Hepatic stellate cell (primary cell): ENCODE measurements at regions not wholly inside any gene's neighbourhood (a gene's known extent, or its start where the extent isn't known, plus 50 kb on each side); places are given as distances from the start of the nearest gene placed in this dataset.

Source experiments
- DNase-seq: peaks from one replicate; pipeline ENCODE4 v3.0.0; 2011; ENCODE audit warnings: low spot score

GRCh38 chr3:26525013-26525412 is 97.6 kb upstream of the LRRC3B start:
- DNase-seq = no peak

- DNase-seq = no peak
Observed at GRCh38 chr3:26535151-26535550, 87.4 kb upstream of the LRRC3B start.

- no peak for DNase-seq
Observed at GRCh38 chr3:26536955-26537354, 85.6 kb upstream of the LRRC3B start.

GRCh38 chr3:26550413-26550812 is 72.2 kb upstream of the LRRC3B start:
- DNase-seq = no peak

GRCh38 chr3:26556637-26557036 is 65.9 kb upstream of the LRRC3B start:
- DNase-seq = no peak

GRCh38 chr3:26558257-26558656 is 64.3 kb upstream of the LRRC3B start:
- no peak for DNase-seq

GRCh38 chr3:26559227-26559626 is 63.3 kb upstream of the LRRC3B start:
- DNase-seq = no peak

- DNase-seq = no peak
Observed at GRCh38 chr3:26560081-26560480, 62.5 kb upstream of the LRRC3B start.

GRCh38 chr3:26562021-26562768 is 60.4 kb upstream of the LRRC3B start:
- no peak for DNase-seq
